HepG2 (cell line): ENCODE measurements at regions not wholly inside any gene's neighbourhood (a gene's known extent, or its start where the extent isn't known, plus 50 kb on each side); places are given as distances from the start of the nearest gene placed in this dataset.

Experiments used
- ATAC-seq: fragments of 200-7000 bp; cut with Tn5 transposase; 3 replicates; pipeline ENCODE4 v1.9.1; 2020; ENCODE audit warnings: mild to moderate bottlenecking, moderate library complexity
- BruUV-seq: library from RNA; stranded (reverse); fragments of 400-500 nt; replicated peaks from 2 replicates; lab custom pipeline; 2021; lab: Mats Ljungman, UMichigan
- CTCF ChIA-PET: fragments of 300-600 bp; formaldehyde crosslinking; extraction: SDS; loops from one replicate; lab custom pipeline; 2021; ENCODE audit warnings: low total read pairs, inconsistent platforms, low intra/inter-chr PET ratio; lab: Yijun Ruan, JAX
- POLR2A ChIA-PET: fragments of 350-600 bp; sonication (Branson Sonifier 250); formaldehyde crosslinking; loops from one replicate; lab custom pipeline; 2020; ENCODE audit warnings: antibody characterized with exemption, inconsistent platforms; lab: Yijun Ruan, JAX
- DNase-seq: peaks from one replicate; pipeline ENCODE4 v3.0.0-alpha.2; 2015; ENCODE audit warnings: low spot score
- FAIRE-seq: peaks from 3 replicates; lab custom pipeline; 2011; peaks lifted over from hg19 to GRCh38; lab: Jason Lieb, UNC
- H2AFZ ChIP-seq: one replicate; pipeline ENCODE4 v1.6.1; 2011; ENCODE audit warnings: low read length, inconsistent platforms
- H3K27ac ChIP-seq: fragments of 300-600 bp; 3 replicates; pipeline ENCODE4 v1.8.0; 2011; ENCODE audit warnings: mixed run types, mild to moderate bottlenecking, mixed read lengths, low read length, inconsistent platforms; ENCODE audit not compliant: insufficient read depth; ENCODE audit errors: extremely low read length
- H3K27me3 ChIP-seq, 2 experiments: fragments of 200-600 bp in 1 of 2; 2 replicates in 1 of 2; 3 replicates in 1 of 2; pipeline versions ENCODE4 v1.6.0 to v1.8.0; 2011; ENCODE audit warnings: low read length in 2 of 2, mild to moderate bottlenecking in 2 of 2, moderate library complexity in 2 of 2, inconsistent platforms in 1 of 2; ENCODE audit not compliant: insufficient read depth in 2 of 2, control insufficient read depth in 1 of 2
- H3K36me3 ChIP-seq, 2 experiments: fragments of 200-600 bp in 1 of 2; replicated peaks in 1 of 2; 2 replicates in 1 of 2; 3 replicates in 1 of 2; pipeline versions ENCODE4 v1.5.1 to v1.8.0; 2011; ENCODE audit warnings: low read length in 2 of 2, inconsistent platforms in 1 of 2; ENCODE audit not compliant: insufficient read depth in 2 of 2, control insufficient read depth in 1 of 2
- H3K4me1 ChIP-seq: 2 replicates; pipeline ENCODE4 v1.5.1; 2012; ENCODE audit warnings: low read length, inconsistent platforms; ENCODE audit not compliant: insufficient read depth
- H3K4me2 ChIP-seq: 2 replicates; pipeline ENCODE4 v1.6.0; 2011; ENCODE audit warnings: low read depth, low read length, inconsistent platforms
- H3K4me3 ChIP-seq, 3 experiments: fragments of 200-600 bp in 1 of 3; sonication (generic), shearing (Covaris generic) in 1 of 3; replicated peaks in 1 of 3; 2 replicates each; pipeline ENCODE4 v1.5.1; 2011 to 2016; ENCODE audit warnings: low read length in 3 of 3, inconsistent platforms in 2 of 3, low read depth in 2 of 3, mild to moderate bottlenecking in 2 of 3, control low read depth in 1 of 3, mixed read lengths in 1 of 3; ENCODE audit not compliant: insufficient read depth in 1 of 3
- H3K79me2 ChIP-seq: one replicate; pipeline ENCODE4 v1.6.1; 2011; ENCODE audit warnings: low read length, inconsistent platforms; ENCODE audit not compliant: insufficient read depth
- H3K9ac ChIP-seq: 2 replicates; pipeline ENCODE4 v1.6.0; 2011; ENCODE audit warnings: mild to moderate bottlenecking, low read depth, low read length, inconsistent platforms; ENCODE audit not compliant: insufficient read depth
- H3K9me3 ChIP-seq: 2 replicates; pipeline ENCODE4 v1.5.1; 2012; ENCODE audit warnings: mild to moderate bottlenecking, low read length
- H4K20me1 ChIP-seq: 2 replicates; pipeline ENCODE4 v1.6.0; 2011; ENCODE audit warnings: inconsistent platforms, mild to moderate bottlenecking, low read length, moderate library complexity; ENCODE audit not compliant: insufficient read depth
- CCDC6 ChIP-seq: sonication (generic); formaldehyde crosslinking; IDR thresholded peaks from 2 replicates; pipeline ENCODE4 v1.8.1; 2022; ENCODE audit warnings: mild to moderate bottlenecking, missing genetic modification reagents, moderate library complexity
- HOXA7 ChIP-seq: sonication (generic); formaldehyde crosslinking; IDR thresholded peaks from 2 replicates; pipeline ENCODE4 v1.8.1; 2022; ENCODE audit warnings: mild to moderate bottlenecking, missing genetic modification reagents, moderate library complexity
- MTA1 ChIP-seq: sonication (generic); formaldehyde crosslinking; IDR thresholded peaks from 2 replicates; pipeline ENCODE4 v1.4.0; 2020; ENCODE audit warnings: missing genetic modification reagents, mild to moderate bottlenecking, borderline replicate concordance
- PHB2 ChIP-seq: fragments of 450-650 bp; IDR thresholded peaks from 2 replicates; pipeline ENCODE4 v1.6.1; 2018; ENCODE audit not compliant: partially characterized antibody
- ZNF276 ChIP-seq: sonication (generic); formaldehyde crosslinking; IDR thresholded peaks from 2 replicates; pipeline ENCODE4 v1.4.0; 2020; ENCODE audit warnings: mild to moderate bottlenecking, low read depth, missing genetic modification reagents
- ZNF3 ChIP-seq: IDR thresholded peaks from 2 replicates; pipeline ENCODE4 v1.7.0; 2017; ENCODE audit warnings: inconsistent platforms
- ZNF430 ChIP-seq: sonication (generic); formaldehyde crosslinking; IDR thresholded peaks from 2 replicates; pipeline ENCODE4 v1.9.0; 2021; ENCODE audit warnings: mild to moderate bottlenecking, missing genetic modification reagents
- WGBS: methylation state at CpG from one replicate; pipeline ENCODE4 v1.1.6; 2017; ENCODE audit warnings: low lambda C conversion rate; 5-methylcytosine and 5-hydroxymethylcytosine counted together
- in situ Hi-C: cut with HindIII; loops from 2 replicates; pipeline ENCODE4 v1.10.0; 2017; ENCODE audit warnings: low pct_unique_long_range_greater_than_20kb; ENCODE audit not compliant: extremely low pct_ligation_motif_present
- intact Hi-C: fragments of 100-400 bp; cut with micrococcal nuclease; formaldehyde crosslinking; loops from one replicate; pipeline ENCODE4 v1.10.0; 2022; ENCODE audit not compliant: unreplicated experiment
- TF ChIP-seq, protein P1 (sequence below), 2 experiments: fragments of 450-650 bp in 1 of 2; sonication (generic) in 1 of 2; formaldehyde crosslinking in 1 of 2; IDR thresholded peaks; 2 replicates each; pipeline versions ENCODE4 v1.6.1 to v1.8.0; 2016 to 2022; ENCODE audit warnings: antibody characterized with exemption in 1 of 2, mild to moderate bottlenecking in 1 of 2, missing genetic modification reagents in 1 of 2
- TF ChIP-seq, protein P2 (sequence below): sonication (generic); formaldehyde crosslinking; IDR thresholded peaks from 2 replicates; pipeline ENCODE4 v1.9.0; 2021; ENCODE audit warnings: missing genetic modification reagents, borderline replicate concordance

DNA sequence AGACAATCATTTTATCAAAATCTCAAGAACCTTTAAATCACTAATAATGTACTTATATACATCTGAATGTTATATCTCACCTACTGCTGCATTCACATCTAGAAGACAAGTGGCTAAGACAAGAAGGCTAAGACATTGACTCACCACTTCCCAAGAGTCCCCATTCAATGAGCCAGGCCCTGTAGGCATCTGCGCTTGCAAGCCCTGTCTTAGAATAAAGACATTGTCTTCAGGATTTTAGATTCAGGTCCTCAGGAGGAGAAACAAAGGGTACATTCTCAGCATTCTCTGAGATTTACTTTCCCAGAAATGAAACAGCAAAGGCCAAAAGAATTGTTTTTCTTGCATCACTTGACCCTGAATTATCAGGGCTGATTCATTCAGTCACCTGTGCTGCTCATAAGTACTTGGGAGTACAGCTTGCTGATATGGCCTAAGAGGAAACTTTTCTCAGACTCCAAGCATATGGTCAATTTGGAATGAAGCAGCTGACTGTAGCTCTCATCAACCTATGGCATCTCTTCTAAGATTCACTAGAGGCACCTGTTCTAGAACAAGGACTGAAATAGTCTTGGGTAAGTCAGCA is 858.3 kb upstream of the AMELY start:
- no peak for ATAC-seq
- Histone ChIP-seq H3K9ac (no peak overlapping the region), H3K27ac (no peak overlapping the region), H3K4me3 (no peak overlapping the region), H3K4me1 (no peaks in the 10 kb centered on the region), H3K4me2 (no peak overlapping the region), H3K79me2 (no peaks in the 10 kb centered on the region), H2AFZ (no peak overlapping the region), H3K9me3 (no peaks in the 10 kb centered on the region), H3K27me3 (no peaks in the 10 kb centered on the region), H4K20me1 (no peaks in the 10 kb centered on the region), H3K36me3 (no peaks in the 10 kb centered on the region)
- DNase-seq, result no peak
- POLR2A ChIA-PET, result no interaction called here
- BruUV-seq, result no TSS peak
- in situ Hi-C loops, result loop anchor here (25.0 kb wide), 1 partner anchor 92 kb away; no protein-coding TSS in a partner anchor
- intact Hi-C loops, result no loop called here
- CTCF ChIA-PET, result no interaction called here
- TF ChIP-seq, protein P1, sequence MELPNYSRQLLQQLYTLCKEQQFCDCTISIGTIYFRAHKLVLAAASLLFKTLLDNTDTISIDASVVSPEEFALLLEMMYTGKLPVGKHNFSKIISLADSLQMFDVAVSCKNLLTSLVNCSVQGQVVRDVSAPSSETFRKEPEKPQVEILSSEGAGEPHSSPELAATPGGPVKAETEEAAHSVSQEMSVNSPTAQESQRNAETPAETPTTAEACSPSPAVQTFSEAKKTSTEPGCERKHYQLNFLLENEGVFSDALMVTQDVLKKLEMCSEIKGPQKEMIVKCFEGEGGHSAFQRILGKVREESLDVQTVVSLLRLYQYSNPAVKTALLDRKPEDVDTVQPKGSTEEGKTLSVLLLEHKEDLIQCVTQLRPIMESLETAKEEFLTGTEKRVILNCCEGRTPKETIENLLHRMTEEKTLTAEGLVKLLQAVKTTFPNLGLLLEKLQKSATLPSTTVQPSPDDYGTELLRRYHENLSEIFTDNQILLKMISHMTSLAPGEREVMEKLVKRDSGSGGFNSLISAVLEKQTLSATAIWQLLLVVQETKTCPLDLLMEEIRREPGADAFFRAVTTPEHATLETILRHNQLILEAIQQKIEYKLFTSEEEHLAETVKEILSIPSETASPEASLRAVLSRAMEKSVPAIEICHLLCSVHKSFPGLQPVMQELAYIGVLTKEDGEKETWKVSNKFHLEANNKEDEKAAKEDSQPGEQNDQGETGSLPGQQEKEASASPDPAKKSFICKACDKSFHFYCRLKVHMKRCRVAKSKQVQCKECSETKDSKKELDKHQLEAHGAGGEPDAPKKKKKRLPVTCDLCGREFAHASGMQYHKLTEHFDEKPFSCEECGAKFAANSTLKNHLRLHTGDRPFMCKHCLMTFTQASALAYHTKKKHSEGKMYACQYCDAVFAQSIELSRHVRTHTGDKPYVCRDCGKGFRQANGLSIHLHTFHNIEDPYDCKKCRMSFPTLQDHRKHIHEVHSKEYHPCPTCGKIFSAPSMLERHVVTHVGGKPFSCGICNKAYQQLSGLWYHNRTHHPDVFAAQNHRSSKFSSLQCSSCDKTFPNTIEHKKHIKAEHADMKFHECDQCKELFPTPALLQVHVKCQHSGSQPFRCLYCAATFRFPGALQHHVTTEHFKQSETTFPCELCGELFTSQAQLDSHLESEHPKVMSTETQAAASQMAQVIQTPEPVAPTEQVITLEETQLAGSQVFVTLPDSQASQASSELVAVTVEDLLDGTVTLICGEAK (IDR thresholded peaks at IDR 0.05), result no peak
- TF ChIP-seq, protein P1 (CRISPR knock-in tag; IDR thresholded peaks at IDR 0.05), result no peak
- no peak for TF ChIP-seq PHB2
- TF ChIP-seq ZNF276 (CRISPR knock-in tag), result no peak
- TF ChIP-seq MTA1 (CRISPR knock-in tag), result no peak
- no peak for TF ChIP-seq CCDC6
- no peak for TF ChIP-seq ZNF3 (CRISPR knock-in tag)
- no peak for TF ChIP-seq HOXA7 (CRISPR knock-in tag)
- TF ChIP-seq, protein P2, sequence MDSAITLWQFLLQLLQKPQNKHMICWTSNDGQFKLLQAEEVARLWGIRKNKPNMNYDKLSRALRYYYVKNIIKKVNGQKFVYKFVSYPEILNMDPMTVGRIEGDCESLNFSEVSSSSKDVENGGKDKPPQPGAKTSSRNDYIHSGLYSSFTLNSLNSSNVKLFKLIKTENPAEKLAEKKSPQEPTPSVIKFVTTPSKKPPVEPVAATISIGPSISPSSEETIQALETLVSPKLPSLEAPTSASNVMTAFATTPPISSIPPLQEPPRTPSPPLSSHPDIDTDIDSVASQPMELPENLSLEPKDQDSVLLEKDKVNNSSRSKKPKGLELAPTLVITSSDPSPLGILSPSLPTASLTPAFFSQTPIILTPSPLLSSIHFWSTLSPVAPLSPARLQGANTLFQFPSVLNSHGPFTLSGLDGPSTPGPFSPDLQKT (CRISPR knock-in tag), result no peak
- no peak for TF ChIP-seq ZNF430 (CRISPR knock-in tag)
- FAIRE-seq, result no peak
- WGBS, result no CpG with 5 or more reads among the region's 1 CpG
